Right forelimb (tissue), 1 donor: ENCODE measurements at regions not wholly inside any gene's neighbourhood (a gene's known extent, or its start where the extent isn't known, plus 50 kb on each side); places are given as distances from the start of the nearest gene placed in this dataset.
"Not testable (repeated sequence)": the region's sequence is repeated elsewhere in the genome, so short reads cannot be mapped to it uniquely, and the experiment has no call there.

Experiments used
- DNase-seq: peaks from one replicate; pipeline ENCODE4 v3.0.0-alpha.2; 2018

DNA sequence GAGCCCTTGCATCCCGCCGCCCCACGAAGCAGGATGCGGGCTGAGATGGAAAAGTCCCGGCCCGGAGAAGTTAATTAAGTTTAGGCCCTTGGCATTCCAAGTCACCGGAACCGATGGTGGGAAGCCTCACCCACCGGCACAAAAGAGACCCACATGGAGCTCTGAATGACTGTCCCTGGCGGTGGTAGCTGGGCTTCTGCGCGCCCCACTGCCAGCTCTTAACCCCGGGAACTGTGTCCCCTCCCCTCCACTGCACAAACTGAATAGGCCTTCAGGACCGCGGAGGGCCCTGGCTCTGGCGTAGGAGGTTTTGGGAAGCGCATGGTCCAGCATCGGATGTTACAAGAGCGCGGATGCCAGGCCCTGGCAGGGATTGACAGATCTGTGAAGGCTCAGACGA, 291.1 kb upstream of the TUT7 start:
- DNase-seq, result no peak

GRCh38 chr9:86644675-86645034, 290.4 kb upstream of the TUT7 start:
- DNase-seq, result no peak

- DNase-seq, result no peak
These were observed 289.9 kb upstream of the TUT7 start for GRCh38 chr9:86643946-86644674.

DNA sequence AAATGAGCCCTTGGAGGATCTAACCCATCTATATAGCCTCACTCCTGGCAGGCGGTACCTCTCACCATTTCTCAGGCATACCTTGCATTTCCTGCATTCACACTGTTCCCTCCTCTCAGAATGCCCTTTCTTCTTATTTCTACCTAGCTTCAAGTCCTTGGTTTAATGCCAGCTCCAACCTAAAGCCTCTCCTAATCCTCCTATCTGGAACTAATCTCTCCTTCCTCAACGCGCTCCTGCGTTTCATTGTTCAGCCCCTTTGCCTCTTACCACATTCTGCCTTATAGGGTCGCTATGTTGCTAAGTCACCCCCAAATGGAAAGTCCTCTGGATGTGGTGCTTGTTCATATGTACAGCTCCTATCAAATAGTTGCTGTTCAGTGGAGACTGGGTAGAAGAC, 288.5 kb upstream of the TUT7 start:
- no peak for DNase-seq

DNA sequence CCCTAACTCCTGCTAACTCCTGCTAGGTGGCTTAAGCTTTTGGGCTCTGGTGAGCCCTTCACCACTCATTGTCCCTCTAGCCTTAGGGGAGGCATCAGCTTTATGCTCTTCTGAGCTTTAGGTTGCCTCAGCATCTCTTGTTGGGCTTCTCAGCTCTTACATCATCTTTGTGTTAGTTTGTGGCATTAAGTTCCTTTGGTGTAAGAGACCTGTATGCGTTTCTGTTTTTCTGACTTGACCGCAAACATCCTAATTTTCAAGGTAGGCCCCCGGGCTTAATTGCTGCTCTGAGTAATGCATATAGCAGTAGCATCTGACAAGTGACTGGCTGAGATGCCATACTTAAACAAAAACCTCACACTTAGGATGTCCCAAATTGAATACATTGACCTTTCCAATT, 287.8 kb upstream of the TUT7 start:
- DNase-seq, result no peak

DNA sequence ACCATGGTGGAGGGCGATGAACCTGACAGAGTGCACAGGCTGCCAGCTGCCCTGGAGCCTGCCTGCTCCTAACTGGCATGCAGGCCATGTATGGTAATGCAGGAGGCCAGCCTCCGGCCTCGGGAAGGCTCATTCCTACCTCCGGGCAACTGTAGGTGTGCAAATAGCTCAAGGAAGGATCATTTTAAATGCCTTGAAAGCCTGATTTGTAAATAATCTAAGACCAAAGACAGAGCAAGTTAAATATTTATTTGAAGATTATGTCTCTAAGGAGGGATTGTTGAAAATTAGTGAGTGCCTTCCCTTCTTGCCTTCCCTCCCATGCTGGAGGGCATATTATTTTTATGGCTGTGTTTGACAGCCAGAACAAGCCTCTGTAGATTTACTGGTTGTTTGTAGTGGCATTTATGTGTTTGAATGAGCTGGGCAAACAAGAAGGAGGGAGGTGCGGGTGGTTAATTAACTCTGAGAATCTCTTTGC, 285.7 kb upstream of the TUT7 start:
- DNase-seq, result no peak

DNA sequence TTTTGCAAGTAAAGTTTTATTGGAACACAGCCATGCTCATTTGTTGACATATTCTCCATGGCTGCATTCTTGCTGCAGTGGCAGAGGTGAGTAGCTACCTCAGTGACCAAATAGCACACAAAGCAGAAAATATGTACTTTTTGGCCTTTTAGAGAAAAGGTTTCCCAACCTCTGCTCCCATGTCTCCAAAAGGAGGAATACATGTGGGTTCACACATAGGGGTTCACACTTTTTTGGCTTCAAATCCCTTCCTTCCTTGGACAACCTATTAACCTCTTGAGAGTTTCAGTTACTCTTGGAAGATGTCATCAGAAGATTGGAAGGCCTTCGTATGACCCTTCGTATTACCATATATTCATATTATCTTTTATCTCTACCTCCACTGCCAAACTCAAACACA, 285.1 kb upstream of the TUT7 start:
- no peak for DNase-seq

DNA sequence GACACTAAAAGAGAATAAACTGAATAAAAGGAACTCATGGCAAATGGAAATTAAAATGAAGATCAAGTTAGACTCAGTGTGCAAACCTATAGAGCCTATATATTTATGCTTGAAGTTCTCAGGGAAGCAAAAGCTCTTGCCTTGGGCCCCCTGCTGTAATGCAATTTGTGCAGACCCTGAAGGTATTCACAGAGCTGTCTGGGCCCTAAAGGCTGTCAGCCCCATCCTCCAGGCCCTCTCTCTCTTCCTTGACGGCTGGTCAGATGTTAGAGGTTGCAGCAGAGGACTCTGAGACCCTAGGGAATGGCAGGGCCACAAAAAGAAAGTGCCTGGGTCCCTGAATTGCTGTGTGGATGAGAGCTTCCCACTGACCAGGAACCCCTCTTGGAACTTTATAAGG, 283.9 kb upstream of the TUT7 start:
- DNase-seq, result no peak

DNA sequence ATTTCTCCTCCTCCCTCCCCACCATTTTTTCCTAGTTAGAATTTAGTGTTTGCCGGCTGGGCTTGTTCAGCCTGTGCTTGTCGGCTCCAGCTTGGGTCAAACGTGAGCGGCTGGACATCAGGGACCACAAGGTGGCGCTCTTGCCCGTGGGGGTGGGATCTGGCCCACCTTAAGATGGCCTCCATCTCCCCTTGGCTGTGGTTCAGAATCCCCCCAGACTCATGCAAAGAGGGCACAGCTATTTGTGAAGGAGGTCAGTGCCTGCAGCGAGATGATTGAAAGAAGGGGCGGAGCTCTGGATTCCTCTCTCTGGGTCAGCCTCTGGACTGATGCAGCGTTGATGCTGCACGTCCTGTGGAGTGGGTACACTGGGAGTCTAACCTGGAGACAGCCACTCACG, 283.3 kb upstream of the TUT7 start:
- peak; percentile 54 for DNase-seq

DNA sequence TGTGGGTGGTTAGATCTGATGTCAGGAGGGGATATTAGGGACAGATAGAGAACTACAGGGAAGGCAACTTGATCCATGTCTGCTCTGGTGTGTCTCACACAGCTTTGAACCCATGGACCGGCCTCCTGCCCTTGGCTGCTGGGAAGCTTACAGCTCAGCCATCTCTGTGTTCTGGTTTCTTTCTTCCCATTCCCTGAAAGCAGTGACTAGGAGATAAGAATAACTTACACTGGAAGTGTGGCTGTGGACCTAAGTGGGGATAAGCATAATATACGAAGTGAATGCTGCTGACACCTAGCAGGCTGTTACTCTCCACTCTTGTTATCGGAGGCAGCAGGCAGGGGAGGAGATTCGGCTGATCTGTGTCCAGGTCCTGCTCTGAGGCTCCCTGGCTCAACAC, 282.3 kb upstream of the TUT7 start:
- no peak for DNase-seq

- no peak for DNase-seq
These were observed 281.8 kb upstream of the TUT7 start for GRCh38 chr9:86636038-86636437.

DNA sequence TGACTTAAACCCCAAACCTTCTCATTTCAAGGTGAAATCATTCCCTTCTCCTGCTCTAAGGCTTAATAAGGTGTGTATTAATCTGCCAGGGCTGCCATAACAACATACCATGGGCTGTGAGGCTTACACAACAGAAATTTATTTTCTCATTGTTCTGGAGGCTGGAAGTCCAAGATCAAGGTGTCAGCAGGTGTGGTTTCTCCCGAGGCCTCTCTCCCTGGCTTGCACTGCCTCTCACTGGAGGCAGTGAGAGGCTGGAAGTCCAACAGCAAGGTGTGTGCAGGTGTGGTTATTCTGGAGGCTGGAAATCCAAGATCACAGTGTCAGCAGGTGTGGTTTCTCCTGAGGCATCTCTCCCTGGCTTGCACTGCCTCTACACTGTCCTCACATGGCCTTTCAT, 280.3 kb upstream of the TUT7 start:
- DNase-seq, result no peak

DNA sequence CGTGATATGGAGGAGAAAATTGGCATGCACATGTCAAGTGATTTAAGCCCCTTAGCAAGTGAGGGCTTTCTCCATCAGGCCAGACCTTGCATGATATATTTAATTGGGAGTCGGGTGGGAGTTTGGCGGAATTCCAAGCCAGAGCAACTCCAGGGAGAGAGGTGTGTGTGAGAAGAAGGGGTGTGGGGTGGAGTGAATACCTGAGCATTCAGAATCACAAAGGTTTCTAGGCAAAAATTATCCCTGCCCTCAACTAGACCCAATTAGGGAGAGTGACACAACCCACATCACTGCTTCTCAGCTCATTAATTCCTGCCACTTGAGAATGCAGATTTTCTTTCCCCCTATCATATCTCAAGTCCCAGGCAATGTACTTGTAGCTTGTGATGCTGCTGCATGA, 279.7 kb upstream of the TUT7 start:
- no peak for DNase-seq

GRCh38 chr9:86632537-86632936, 278.3 kb upstream of the TUT7 start:
- no peak for DNase-seq

- no peak for DNase-seq
These were observed 275.3 kb upstream of the TUT7 start for GRCh38 chr9:86629530-86629929.

- no peak for DNase-seq
These were observed 272.6 kb upstream of the TUT7 start for GRCh38 chr9:86626802-86627201.

- no peak for DNase-seq
These were observed 270.4 kb upstream of the TUT7 start for GRCh38 chr9:86624630-86625029.

DNA sequence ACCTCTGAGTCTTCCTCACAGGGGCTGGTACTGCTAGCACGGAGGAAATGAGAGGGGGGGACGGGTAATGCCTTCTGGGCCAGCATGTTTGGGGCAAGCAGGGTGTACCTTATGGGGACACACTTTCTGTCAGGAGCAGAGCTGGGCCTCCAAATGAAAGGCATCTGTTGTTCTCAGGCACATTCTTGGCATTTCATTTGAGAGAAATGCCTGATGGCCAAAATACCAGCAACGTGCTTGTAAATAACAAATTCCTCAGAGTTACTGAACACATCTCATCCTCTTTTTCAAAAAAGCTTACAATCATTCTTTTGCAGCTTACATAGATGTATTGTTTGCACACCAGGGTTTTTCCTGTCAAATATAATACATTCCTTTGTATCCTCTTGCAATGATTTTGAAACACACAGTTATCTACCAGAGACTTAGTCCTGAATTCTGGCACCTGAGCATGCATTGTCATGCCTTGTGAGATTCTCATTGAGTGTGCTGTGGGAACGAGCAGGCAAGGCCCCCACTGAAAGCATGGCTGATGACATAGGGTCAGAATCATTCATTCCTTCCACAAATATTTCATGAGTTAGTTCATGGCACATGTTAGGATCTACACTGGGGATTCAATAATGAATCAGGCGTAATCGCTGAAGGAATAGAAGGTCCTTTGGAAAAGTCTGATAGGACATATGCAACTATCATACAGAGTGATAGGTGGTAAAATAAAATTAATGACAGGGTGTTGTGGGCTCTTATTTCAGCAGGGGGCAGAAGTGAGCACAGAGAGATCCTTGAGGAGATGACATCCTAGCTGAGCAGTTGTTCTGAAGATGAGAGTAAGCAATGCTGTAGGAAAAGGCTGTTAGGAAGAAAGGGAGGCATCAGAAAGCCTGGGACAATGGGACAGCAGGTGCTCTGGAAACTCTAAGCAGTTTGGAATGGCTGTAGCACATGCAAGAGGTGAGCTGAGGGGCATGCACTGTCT, 260.9 kb upstream of the TUT7 start:
- no peak for DNase-seq

DNA sequence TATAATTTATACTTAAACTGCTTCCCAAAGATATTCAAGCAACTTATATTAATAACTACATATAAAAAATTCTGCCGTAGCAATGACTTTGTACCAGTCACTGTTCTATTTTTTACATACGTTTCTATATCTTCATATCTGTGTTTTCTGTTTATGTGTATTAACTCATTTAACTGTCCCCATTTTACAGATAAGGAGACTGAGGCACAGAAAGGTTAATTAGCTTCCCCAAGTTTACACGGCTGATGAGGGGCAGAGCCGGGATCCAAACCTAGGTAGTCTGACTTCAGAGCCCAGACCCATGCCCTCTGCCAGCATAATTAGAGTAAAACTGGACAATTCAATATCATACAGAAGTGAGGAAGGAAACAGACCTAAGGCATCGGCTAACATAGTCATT, 259.7 kb upstream of the TUT7 start:
- DNase-seq, result no peak

DNA sequence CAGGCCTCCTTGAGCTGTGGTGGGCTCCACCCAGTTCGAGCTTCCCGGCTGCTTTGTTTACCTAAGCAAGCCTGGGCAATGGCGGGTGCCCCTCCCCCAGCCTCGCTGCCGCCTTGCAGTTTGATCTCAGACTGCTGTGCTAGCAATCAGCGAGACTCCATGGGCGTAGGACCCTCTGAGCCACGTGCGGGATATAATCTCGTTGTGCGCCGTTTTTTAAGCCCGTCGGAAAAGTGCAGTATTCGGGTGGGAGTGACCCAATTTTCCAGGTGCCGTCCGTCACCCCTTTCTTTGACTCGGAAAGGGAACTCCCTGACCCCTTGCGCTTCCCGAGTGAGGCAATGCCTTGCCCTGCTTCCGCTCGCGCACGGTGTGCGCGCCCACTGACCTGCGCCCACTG, 257.3 kb upstream of the TUT7 start:
- not testable (repeated sequence) for DNase-seq

- DNase-seq, result no peak
These were observed 251.1 kb upstream of the TUT7 start for GRCh38 chr9:86605303-86605702.

- no peak for DNase-seq
These were observed 250.5 kb upstream of the TUT7 start for GRCh38 chr9:86604741-86605140.

- no peak for DNase-seq
These were observed 248.5 kb upstream of the TUT7 start for GRCh38 chr9:86602715-86603114.

GRCh38 chr9:86601697-86602096, 247.5 kb upstream of the TUT7 start:
- no peak for DNase-seq
